ENCODE measurements at regions not wholly inside any gene's neighbourhood (a gene's known extent, or its start where the extent isn't known, plus 50 kb on each side); places are given as distances from the start of the nearest gene placed in this dataset.

DNA sequence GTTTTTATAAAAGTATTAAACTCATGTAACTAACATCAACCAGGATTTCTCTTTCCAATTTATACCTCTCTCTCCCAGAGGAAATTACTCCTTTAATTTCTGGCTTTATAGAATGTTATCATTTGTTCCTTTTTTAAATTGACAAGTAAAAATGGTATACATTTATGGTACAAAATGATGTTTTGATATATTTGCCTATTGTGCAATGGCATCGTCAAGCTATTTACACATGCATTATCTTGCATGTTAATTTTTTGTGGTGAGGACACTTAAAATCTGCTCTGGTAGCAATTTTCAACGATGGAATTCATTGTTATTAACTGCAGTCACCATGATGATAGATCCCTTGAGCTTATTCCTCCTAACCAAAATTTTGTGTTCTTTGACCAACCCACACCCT lies 149.0 kb upstream of the NAV3 start:
- TF ChIP-seq CTCF (IDR thresholded peaks at IDR 0.05) (no peak), POLR2A (IDR thresholded peaks at IDR 0.05) (no peak)

Data from adrenal gland (tissue), 5 donors.